ENCODE measurements at regions not wholly inside any gene's neighbourhood (a gene's known extent, or its start where the extent isn't known, plus 50 kb on each side); places are given as distances from the start of the nearest gene placed in this dataset.
"Not testable (repeated sequence)": the region's sequence is repeated elsewhere in the genome, so short reads cannot be mapped to it uniquely, and the experiment has no call there.

- peaks cover 1% of the 10 kb centered on the region for H3K9me3 Mint-ChIP-seq
- no peak overlapping the region for H3K4me3 Mint-ChIP-seq
- peaks cover 6% of the 10 kb centered on the region for H3K4me1 Mint-ChIP-seq (ENCODE audit: low read depth)
- H3K36me3 Mint-ChIP-seq (ENCODE audit: low read depth): no peaks in the 10 kb centered on the region
- H3K27me3 Mint-ChIP-seq: peaks cover 17% of the 10 kb centered on the region
- H3K27ac Mint-ChIP-seq: no peak overlapping the region
Observed at GRCh38 chr14:101289230-101289690, 272.0 kb upstream of the DIO3 start.

GRCh38 chr14:101289911-101290310, 271.4 kb upstream of the DIO3 start:
- Mint-ChIP-seq H3K4me1 (ENCODE audit: low read depth) (peaks cover 6% of the 10 kb centered on the region), H3K4me3 (no peak overlapping the region), H3K27me3 (peaks cover 21% of the 10 kb centered on the region), H3K9me3 (peaks cover 6% of the 10 kb centered on the region), H3K27ac (no peak overlapping the region), H3K36me3 (ENCODE audit: low read depth) (no peaks in the 10 kb centered on the region)

DNA sequence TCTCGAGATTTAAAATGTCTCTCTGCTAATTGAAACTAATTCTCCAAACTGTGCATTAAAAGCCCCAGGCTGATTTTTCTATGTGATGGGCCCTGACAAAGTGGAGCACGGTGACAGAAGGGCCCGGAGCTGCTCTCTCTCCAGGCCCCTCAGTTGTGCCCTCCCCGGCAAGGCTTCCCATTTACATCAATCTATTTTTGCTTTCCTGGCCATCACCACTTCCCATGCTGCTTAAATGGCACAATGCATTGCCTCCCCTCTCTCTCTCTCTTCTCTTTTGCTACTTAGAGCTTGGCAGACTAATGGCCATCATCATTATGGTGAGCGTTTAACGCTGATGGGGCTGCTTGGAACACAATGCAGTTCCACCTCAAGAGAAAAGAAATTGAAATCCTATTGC, 270.7 kb upstream of the DIO3 start:
- Mint-ChIP-seq H3K4me1 (ENCODE audit: low read depth) (peaks cover 2% of the 10 kb centered on the region), H3K4me3 (no peak overlapping the region)

GRCh38 chr14:101291390-101291789, 269.9 kb upstream of the DIO3 start:
- Mint-ChIP-seq H3K4me3 (no peak overlapping the region), H3K27me3 (peaks cover 22% of the 10 kb centered on the region), H3K4me1 (ENCODE audit: low read depth) (no peaks in the 10 kb centered on the region), H3K27ac (no peak overlapping the region), H3K36me3 (ENCODE audit: low read depth) (no peaks in the 10 kb centered on the region), H3K9me3 (peaks cover 12% of the 10 kb centered on the region)

More for the DNA sequence above, 270.7 kb upstream of the DIO3 start:
- no peak overlapping the region for H3K27ac Mint-ChIP-seq
- H3K36me3 Mint-ChIP-seq (ENCODE audit: low read depth): no peaks in the 10 kb centered on the region
- peaks cover 6% of the 10 kb centered on the region for H3K9me3 Mint-ChIP-seq
- H3K27me3 Mint-ChIP-seq: peaks cover 18% of the 10 kb centered on the region

- Mint-ChIP-seq H3K9me3 (peaks cover 21% of the 10 kb centered on the region), H3K4me1 (ENCODE audit: low read depth) (no peaks in the 10 kb centered on the region), H3K27ac (no peak overlapping the region), H3K27me3 (peaks cover 24% of the 10 kb centered on the region), H3K4me3 (no peak overlapping the region), H3K36me3 (ENCODE audit: low read depth) (peaks cover 4% of the 10 kb centered on the region)
Observed at GRCh38 chr14:101292448-101292847, 268.8 kb upstream of the DIO3 start.

- Mint-ChIP-seq H3K9me3 (peaks cover 21% of the 10 kb centered on the region), H3K4me1 (ENCODE audit: low read depth) (no peaks in the 10 kb centered on the region), H3K27me3 (peaks cover 24% of the 10 kb centered on the region), H3K27ac (no peak overlapping the region), H3K36me3 (ENCODE audit: low read depth) (peaks cover 4% of the 10 kb centered on the region), H3K4me3 (no peak overlapping the region)
Observed at GRCh38 chr14:101293605-101294004, 267.7 kb upstream of the DIO3 start.

DNA sequence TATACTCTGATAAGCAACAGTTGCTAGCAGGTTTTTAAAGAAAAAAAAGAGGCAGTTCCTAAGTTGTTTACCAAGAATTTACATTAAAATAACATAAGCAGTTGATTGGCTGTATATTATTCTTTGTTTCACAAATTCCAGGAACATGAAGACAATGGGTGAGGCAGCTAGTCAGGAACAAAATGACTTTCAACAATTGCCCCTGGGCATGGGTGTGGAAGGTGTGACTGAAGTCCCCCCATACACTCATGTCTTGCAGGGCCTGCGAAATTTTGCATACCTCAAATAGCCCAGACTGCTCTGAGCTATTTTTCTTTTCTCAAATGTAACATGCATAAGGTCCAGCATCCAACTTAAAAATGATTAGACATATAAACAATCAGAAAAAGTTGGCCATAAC, 267.2 kb upstream of the DIO3 start:
- Mint-ChIP-seq H3K4me3 (no peak overlapping the region), H3K4me1 (ENCODE audit: low read depth) (no peaks in the 10 kb centered on the region), H3K27me3 (peaks cover 24% of the 10 kb centered on the region), H3K9me3 (peaks cover 21% of the 10 kb centered on the region), H3K27ac (no peak overlapping the region), H3K36me3 (ENCODE audit: low read depth) (peaks cover 4% of the 10 kb centered on the region)

DNA sequence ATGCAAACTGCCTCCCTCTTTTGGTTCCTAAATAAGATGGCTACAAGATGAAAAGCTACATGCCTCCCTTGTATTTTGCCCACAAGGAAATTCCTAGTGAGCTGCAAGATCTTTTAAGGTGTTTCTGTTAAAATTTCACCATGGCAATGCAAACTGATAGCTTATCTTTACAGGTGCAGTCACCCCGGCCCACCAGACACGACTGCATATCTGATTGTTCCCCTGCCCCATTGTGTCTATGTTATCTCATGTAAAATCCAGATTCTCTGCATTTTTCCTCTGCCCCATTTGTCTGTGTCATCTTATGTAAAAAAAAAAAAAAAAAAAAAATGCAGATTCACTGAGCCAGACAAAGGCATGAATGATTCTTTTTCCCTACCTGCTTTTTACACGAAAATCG, 261.5 kb upstream of the DIO3 start:
- H3K4me1 Mint-ChIP-seq (ENCODE audit: low read depth); H3K4me3 Mint-ChIP-seq; H3K27ac Mint-ChIP-seq; H3K36me3 Mint-ChIP-seq (ENCODE audit: low read depth): not testable (repeated sequence)
- Mint-ChIP-seq H3K9me3 (peaks cover 15% of the 10 kb centered on the region), H3K27me3 (peaks cover 25% of the 10 kb centered on the region)

DNA sequence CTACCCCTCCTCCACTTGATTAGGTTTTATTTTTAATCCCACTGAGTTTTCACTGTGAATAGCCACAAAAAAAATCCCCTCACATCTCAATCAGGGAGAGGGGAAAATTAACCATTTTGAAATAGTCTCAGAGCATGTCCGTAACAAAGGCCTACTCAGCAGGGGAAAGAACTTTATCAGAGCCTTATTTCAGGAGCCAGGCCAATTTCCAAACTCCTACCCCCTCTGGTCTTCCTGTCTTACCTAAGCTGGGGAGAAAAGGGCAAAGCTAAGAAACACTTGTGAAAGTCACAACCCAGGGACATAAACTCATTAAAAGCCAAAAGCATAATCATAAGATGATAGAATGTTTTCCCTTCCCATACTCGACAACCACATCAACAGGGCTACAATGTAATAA, 260.3 kb upstream of the DIO3 start:
- no peak overlapping the region for H3K4me3 Mint-ChIP-seq
- no peaks in the 10 kb centered on the region for H3K4me1 Mint-ChIP-seq (ENCODE audit: low read depth)
- peaks cover 12% of the 10 kb centered on the region for H3K9me3 Mint-ChIP-seq
- H3K36me3 Mint-ChIP-seq (ENCODE audit: low read depth): peaks cover 4% of the 10 kb centered on the region
- no peak overlapping the region for H3K27ac Mint-ChIP-seq
- peaks cover 20% of the 10 kb centered on the region for H3K27me3 Mint-ChIP-seq

DNA sequence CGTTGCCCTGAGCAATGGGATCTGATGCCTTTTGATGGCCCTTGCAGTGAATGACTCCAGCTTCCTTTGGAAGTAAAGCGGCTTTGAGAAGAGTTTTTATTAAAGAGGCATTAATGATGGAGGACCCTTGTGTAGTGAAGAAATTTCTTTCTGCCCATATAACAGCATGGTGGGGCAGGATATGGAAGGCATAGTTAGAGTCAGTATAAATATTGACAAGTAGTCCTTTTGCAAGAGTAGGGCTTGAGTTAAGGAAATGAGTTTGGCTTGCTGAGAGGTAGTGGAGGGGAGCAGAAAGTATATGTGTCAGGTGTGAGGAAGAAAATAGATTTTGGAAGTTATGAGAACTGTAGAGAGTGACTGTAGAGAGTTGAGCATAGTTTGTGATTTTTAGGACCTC, 254.1 kb upstream of the DIO3 start:
- H3K4me1 Mint-ChIP-seq (ENCODE audit: low read depth); H3K36me3 Mint-ChIP-seq (ENCODE audit: low read depth); H3K9me3 Mint-ChIP-seq; H3K27ac Mint-ChIP-seq; H3K4me3 Mint-ChIP-seq: not testable (repeated sequence)
- H3K27me3 Mint-ChIP-seq: peaks cover 20% of the 10 kb centered on the region

- H3K27me3 Mint-ChIP-seq: peaks cover 26% of the 10 kb centered on the region
- H3K27ac Mint-ChIP-seq; H3K4me1 Mint-ChIP-seq (ENCODE audit: low read depth); H3K9me3 Mint-ChIP-seq; H3K36me3 Mint-ChIP-seq (ENCODE audit: low read depth); H3K4me3 Mint-ChIP-seq: not testable (repeated sequence)
Observed at GRCh38 chr14:101311186-101311585, 250.1 kb upstream of the DIO3 start.

DNA sequence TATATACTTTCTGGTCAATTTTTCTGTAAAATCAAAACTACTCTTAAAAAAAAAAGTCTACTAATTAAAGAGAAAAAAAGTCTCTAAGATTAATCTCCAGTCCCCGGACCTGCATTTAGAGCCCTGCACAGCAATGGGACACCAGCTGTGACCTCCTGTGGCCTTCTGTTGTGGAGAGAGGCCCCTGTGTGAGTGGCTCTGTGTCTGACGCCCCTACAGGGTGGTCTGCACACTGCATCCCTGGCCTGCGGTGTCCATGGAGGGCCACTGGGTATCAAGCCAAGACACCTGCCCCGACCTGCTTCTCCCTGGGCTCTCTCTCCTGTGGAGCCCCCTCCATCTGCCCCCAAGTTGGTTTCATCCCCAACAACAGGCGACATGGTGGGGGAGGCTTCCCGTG, 248.0 kb upstream of the DIO3 start:
- Mint-ChIP-seq H3K4me1 (ENCODE audit: low read depth) (no peaks in the 10 kb centered on the region), H3K27ac (no peak overlapping the region), H3K27me3 (peaks cover 30% of the 10 kb centered on the region), H3K4me3 (no peak overlapping the region), H3K36me3 (ENCODE audit: low read depth) (no peaks in the 10 kb centered on the region), H3K9me3 (peaks cover 15% of the 10 kb centered on the region)

- H3K36me3 Mint-ChIP-seq (ENCODE audit: low read depth): no peaks in the 10 kb centered on the region
- peaks cover 15% of the 10 kb centered on the region for H3K9me3 Mint-ChIP-seq
- no peak overlapping the region for H3K27ac Mint-ChIP-seq
- H3K4me3 Mint-ChIP-seq: no peak overlapping the region
- peaks cover 22% of the 10 kb centered on the region for H3K27me3 Mint-ChIP-seq
- no peaks in the 10 kb centered on the region for H3K4me1 Mint-ChIP-seq (ENCODE audit: low read depth)
Observed at GRCh38 chr14:101315802-101316296, 245.4 kb upstream of the DIO3 start.

GRCh38 chr14:101318271-101318670, 243.0 kb upstream of the DIO3 start:
- H3K4me1 Mint-ChIP-seq (ENCODE audit: low read depth): no peaks in the 10 kb centered on the region
- peaks cover 26% of the 10 kb centered on the region for H3K9me3 Mint-ChIP-seq
- no peak overlapping the region for H3K4me3 Mint-ChIP-seq
- H3K27me3 Mint-ChIP-seq: peaks cover 12% of the 10 kb centered on the region
- H3K36me3 Mint-ChIP-seq (ENCODE audit: low read depth): no peaks in the 10 kb centered on the region
- no peak overlapping the region for H3K27ac Mint-ChIP-seq

DNA sequence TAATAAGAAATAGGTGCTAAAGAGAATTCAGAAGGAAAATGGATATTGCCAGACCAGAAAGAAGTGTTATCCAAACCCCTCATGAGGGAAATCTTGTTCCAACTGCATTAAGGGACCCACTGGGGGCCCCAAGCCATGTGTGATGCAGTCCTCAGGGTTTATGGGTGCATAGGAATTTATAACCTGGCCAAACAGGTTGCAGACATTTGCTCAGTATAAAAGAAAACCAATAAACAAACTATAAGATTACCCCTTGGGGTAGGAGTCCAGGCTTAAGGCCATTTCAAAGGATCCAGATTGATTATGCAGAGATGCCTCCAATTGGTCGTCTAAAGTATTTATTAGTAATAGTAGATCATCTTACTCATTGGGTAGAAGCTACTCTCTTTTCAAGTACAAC, 240.9 kb upstream of the DIO3 start:
- peaks cover 12% of the 10 kb centered on the region for H3K27me3 Mint-ChIP-seq
- H3K36me3 Mint-ChIP-seq (ENCODE audit: low read depth): no peaks in the 10 kb centered on the region
- H3K4me1 Mint-ChIP-seq (ENCODE audit: low read depth): no peaks in the 10 kb centered on the region
- H3K4me3 Mint-ChIP-seq: no peak overlapping the region
- H3K9me3 Mint-ChIP-seq: peaks cover 35% of the 10 kb centered on the region
- H3K27ac Mint-ChIP-seq: no peak overlapping the region

DNA sequence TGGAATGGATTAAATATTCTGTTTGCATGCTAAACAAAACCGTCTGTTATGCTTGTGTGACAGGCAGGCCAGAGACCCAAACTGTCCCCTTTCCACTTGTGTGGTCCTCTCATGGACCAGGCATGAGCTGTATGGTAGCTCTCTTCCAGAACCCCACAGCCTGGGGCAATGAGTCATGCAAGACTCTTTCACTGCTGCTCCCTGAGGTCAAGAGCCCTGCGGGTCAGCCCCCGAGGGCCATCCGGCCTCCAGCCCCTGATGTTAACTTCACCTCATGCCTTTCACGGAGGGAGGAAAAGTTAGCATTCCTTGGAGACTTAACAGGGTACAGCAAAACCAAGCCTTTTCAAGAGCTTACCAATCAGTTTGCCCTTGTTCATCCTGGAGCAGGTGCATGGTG, 239.1 kb upstream of the DIO3 start:
- Mint-ChIP-seq H3K4me1 (ENCODE audit: low read depth) (no peaks in the 10 kb centered on the region), H3K9me3 (peaks cover 22% of the 10 kb centered on the region), H3K4me3 (no peak overlapping the region), H3K36me3 (ENCODE audit: low read depth) (no peaks in the 10 kb centered on the region), H3K27me3 (peaks cover 20% of the 10 kb centered on the region), H3K27ac (no peak overlapping the region)

Measured in stimulated activated naive CD8-positive, alpha-beta T cell treated with anti-CD3 and anti-CD28 coated beads, Interleukin-15, Interleukin-2, amounts not matched to agents 100 ng/mL and 50 ng/mL, for 24 hours (primary cell).